ENCODE measurements at regions not wholly inside any gene's neighbourhood (a gene's known extent, or its start where the extent isn't known, plus 50 kb on each side); places are given as distances from the start of the nearest gene placed in this dataset.

- peaks cover 28% of the 10 kb centered on the region for H3F3A ChIP-seq (replicated peaks; ENCODE audit: insufficient read depth)
- ChIA-PET CTCF (interaction anchor here (0.6 to 3.0 kb wide), 32 partner anchors 10 to 927 kb away, joined by 3 to 18 read pairs (median 3); no protein-coding TSS in a partner anchor), POLR2A (interaction anchor here (0.6 to 2.2 kb wide), 21 partner anchors 10 to 681 kb away, joined by 3 to 19 read pairs (median 4); partner anchors contain the start of gene ZMIZ1)
- no peaks in the 10 kb centered on the region for H3K27me3 ChIP-seq (ENCODE audit: insufficient read depth)
- H3K79me2 ChIP-seq (ENCODE audit: insufficient read depth), result no peaks in the 10 kb centered on the region
- no peaks in the 10 kb centered on the region for H3K9me3 ChIP-seq
- H3K36me3 ChIP-seq (replicated peaks in 1 of 2; ENCODE audit: control insufficient read depth in 1 of 2, insufficient read depth in 2 of 2, low read length in 1 of 2), result no peaks in the 10 kb centered on the region
- H4K20me1 ChIP-seq (ENCODE audit: insufficient read depth), result no peaks in the 10 kb centered on the region
- TF ChIP-seq ELF1 (IDR thresholded peaks at IDR 0.05), result no peak
- TF ChIP-seq ZBTB33 (IDR thresholded peaks at IDR 0.05; ENCODE audit: borderline replicate concordance, low read depth), result 0 out of 2 replicates have a peak, but pooled peaks have one; percentile 7
- 0 out of 2 replicates have a peak, but pooled peaks have one; percentile 8 for TF ChIP-seq RCOR1 (IDR thresholded peaks at IDR 0.05; ENCODE audit: low read length)
- peak; percentile 48; the same call in 1 of the 2 replicates for TF ChIP-seq GABPA (IDR thresholded peaks at IDR 0.05; ENCODE audit: low read depth)
- no peak for TF ChIP-seq IRF3 (IDR thresholded peaks at IDR 0.05; ENCODE audit: low read depth, low read length)
- no peak for TF ChIP-seq CHD2 (IDR thresholded peaks at IDR 0.05; ENCODE audit: low read length, partially characterized antibody)
- TF ChIP-seq FOSL2 (IDR thresholded peaks at IDR 0.05; ENCODE audit: borderline replicate concordance, low read depth), result no peak
- TF ChIP-seq MXI1 (IDR thresholded peaks at IDR 0.05; ENCODE audit: low read depth, low read length), result no peak
- TF ChIP-seq RAD21 (IDR thresholded peaks at IDR 0.05; ENCODE audit: low read length), result peak; percentile 9; the same call in 1 of the 2 replicates
- TF ChIP-seq TAF1 (IDR thresholded peaks at IDR 0.05; ENCODE audit: borderline replicate concordance, low read depth, low read length), result peak; percentile 37; the same call in 1 of the 2 replicates
- TF ChIP-seq EZH2phosphoT487 (IDR thresholded peaks at IDR 0.05; ENCODE audit: borderline replicate concordance, low read depth), result no peak
- TF ChIP-seq EP300 (IDR thresholded peaks at IDR 0.05; ENCODE audit: borderline replicate concordance in 1 of 2, low read depth in 1 of 2, low read length in 1 of 2), result peak; percentile 18 to 21; a peak in 2 of 4 replicates
- no peak for TF ChIP-seq USF2 (IDR thresholded peaks at IDR 0.05; ENCODE audit: borderline replicate concordance, low read depth, low read length)
- no peak for TF ChIP-seq PBX3 (IDR thresholded peaks at IDR 0.05)
- TF ChIP-seq YY1 (IDR thresholded peaks at IDR 0.05; ENCODE audit: low read depth), result no peak
- TF ChIP-seq FOXM1 (IDR thresholded peaks at IDR 0.05; ENCODE audit: low read depth), result no peak
- TF ChIP-seq MEF2A (IDR thresholded peaks at IDR 0.05; ENCODE audit: borderline replicate concordance, low read depth), result no peak
- no peak for TF ChIP-seq NRF1 (IDR thresholded peaks at IDR 0.05; ENCODE audit: low read depth, low read length)
- TF ChIP-seq TCF12 (IDR thresholded peaks at IDR 0.05), result no peak; the same call in 1 of the 2 replicates
- TF ChIP-seq RFX5 (IDR thresholded peaks at IDR 0.05; ENCODE audit: low read length), result no peak
- TF ChIP-seq MAX (IDR thresholded peaks at IDR 0.05; ENCODE audit: low read depth), result peak; percentile 7; the same call in 1 of the 2 replicates
- TF ChIP-seq FOXJ3 (CRISPR knock-in tag; IDR thresholded peaks at IDR 0.05), result no peak
- H3K27ac ChIP-seq (ENCODE audit: low read depth in 2 of 2, low read length in 1 of 2), result peak overlapping the region; percentile 99
- WGBS (ENCODE audit: low lambda C conversion rate), result 0% methylated on average over 24 of the region's 42 CpGs
- peak overlapping the region; percentile 25 to 50 for H3K4me3 ChIP-seq (ENCODE audit: low read depth in 2 of 2, low read length in 1 of 2)
- no peak for DNase-seq
- H3K9ac ChIP-seq, result peak overlapping the region; percentile 96
- peaks cover 29 to 58% of the 10 kb centered on the region in 2 experiments for H3K4me1 ChIP-seq (ENCODE audit: control insufficient read depth in 1 of 2, insufficient read depth in 2 of 2, low read depth in 1 of 2, low read length in 1 of 2)
- peak overlapping the region; percentile 83 for H3K4me2 ChIP-seq
- no peaks in the 10 kb centered on the region for H3K9me2 ChIP-seq
- H2AFZ ChIP-seq (ENCODE audit: low read depth), result peak overlapping the region; percentile 45; the same call in 1 of the 2 replicates
Measured at GRCh38 chr10:78973901-78974616, 94.7 kb upstream of the ZMIZ1 start.
